ENCODE measurements at regions not wholly inside any gene's neighbourhood (a gene's known extent, or its start where the extent isn't known, plus 50 kb on each side); places are given as distances from the start of the nearest gene placed in this dataset.

- TF ChIP-seq CTCF (IDR thresholded peaks at IDR 0.05; ENCODE audit: insufficient read depth, low read length, poor library complexity, severe bottlenecking) (no peak), EZH2phosphoT487 (conservative IDR thresholded peaks at IDR 0.05; ENCODE audit: low read length) (no peak)
These were observed 826.2 kb upstream of the DDX18 start for GRCh38 chr2:116988303-116988702.
